A549 (cell line): ENCODE measurements at regions not wholly inside any gene's neighbourhood (a gene's known extent, or its start where the extent isn't known, plus 50 kb on each side); places are given as distances from the start of the nearest gene placed in this dataset.

Experiments used
- ATAC-seq, 2 experiments: fragments of 200-7000 bp in 1 of 2; fragments of >200 bp in 1 of 2; cut with Nextera tagmentation in 1 of 2; cut with Tn5 transposase in 1 of 2; 3 replicates each; pipeline versions ENCODE4 v1.8.0 to v1.9.1; 2018 to 2020; ENCODE audit warnings: mild to moderate bottlenecking in 1 of 2, moderate library complexity in 1 of 2
- CTCF ChIA-PET: fragments of 300-600 bp; sonication (Branson Sonifier 250); formaldehyde crosslinking; extraction: SDS; loops from one replicate; lab custom pipeline; 2021; ENCODE audit warnings: antibody characterized with exemption, inconsistent platforms; lab: Yijun Ruan, JAX
- POLR2A ChIA-PET: fragments of 350-600 bp; formaldehyde crosslinking; extraction: SDS; loops from one replicate; lab custom pipeline; 2021; ENCODE audit warnings: antibody characterized with exemption, inconsistent platforms; lab: Yijun Ruan, JAX
- DNase-seq, 2 experiments: peaks; one replicate each; pipeline versions ENCODE4 v3.0.0 to v3.0.0-alpha.2; 2011 to 2016; ENCODE audit warnings: low read depth in 1 of 2, low spot score in 1 of 2
- FAIRE-seq: peaks from 2 replicates; lab custom pipeline; 2011; peaks lifted over from hg19 to GRCh38; lab: Jason Lieb, UNC
- H3K27ac ChIP-seq, 2 experiments: fragments of >200 bp; sonication (Bioruptor Twin); formaldehyde crosslinking; 3 replicates each; pipeline ENCODE4 v1.5.1; 2016 to 2017
- H3K4me1 ChIP-seq: fragments of >200 bp; sonication (Bioruptor Twin); formaldehyde crosslinking; 3 replicates; pipeline ENCODE4 v1.6.1; 2016
- H3K4me2 ChIP-seq: fragments of >200 bp; sonication (Bioruptor Twin); formaldehyde crosslinking; 3 replicates; pipeline ENCODE4 v1.6.1; 2016
- H3K4me3 ChIP-seq: fragments of >200 bp; sonication (Bioruptor Twin); formaldehyde crosslinking; 3 replicates; pipeline ENCODE4 v1.5.1; 2016
- H3K9me3 ChIP-seq: fragments of >200 bp; sonication (Bioruptor Twin); formaldehyde crosslinking; 3 replicates; pipeline ENCODE4 v1.6.1; 2016
- BHLHE40 ChIP-seq: IDR thresholded peaks from 2 replicates; pipeline ENCODE4 v1.6.1; 2012; ENCODE audit warnings: low read depth, low read length, inconsistent platforms
- CBX2 ChIP-seq: fragments of 200-600 bp; sonication (generic); IDR thresholded peaks from 2 replicates; pipeline ENCODE4 v1.6.1; 2016; ENCODE audit warnings: low read depth, mild to moderate bottlenecking, borderline replicate concordance
- CBX8 ChIP-seq: fragments of 200-600 bp; sonication (generic); IDR thresholded peaks from 2 replicates; pipeline ENCODE4 v1.6.1; 2016
- CHD2 ChIP-seq: fragments of 150-350 bp; IDR thresholded peaks from 2 replicates; pipeline ENCODE4 v1.6.1; 2014; ENCODE audit warnings: low read length; ENCODE audit not compliant: partially characterized antibody
- CHD4 ChIP-seq: fragments of 200-600 bp; sonication (generic); IDR thresholded peaks from 2 replicates; pipeline ENCODE4 v1.6.1; 2016; ENCODE audit warnings: antibody characterized with exemption, mild to moderate bottlenecking, borderline replicate concordance
- EHF ChIP-seq: fragments of 250-450 bp; sonication (Bioruptor Pico); IDR thresholded peaks from 2 replicates; pipeline ENCODE4 v1.5.0; 2020; ENCODE audit warnings: mild to moderate bottlenecking
- EHMT2 ChIP-seq: fragments of 200-600 bp; sonication (generic); IDR thresholded peaks from 2 replicates; pipeline ENCODE4 v1.6.1; 2016; ENCODE audit warnings: antibody characterized with exemption, low read depth, mild to moderate bottlenecking, moderate library complexity
- EP300 ChIP-seq, 2 experiments: fragments of >200 bp; sonication (Bioruptor Twin); formaldehyde crosslinking; IDR thresholded peaks; 2 replicates in 1 of 2; 3 replicates in 1 of 2; pipeline ENCODE4 v1.6.1; 2016 to 2017
- ESRRA ChIP-seq: fragments of 150-350 bp; IDR thresholded peaks from 2 replicates; pipeline ENCODE4 v1.6.1; 2014; ENCODE audit warnings: mild to moderate bottlenecking, low read length, borderline replicate concordance
- FOSB ChIP-seq: fragments of 250-450 bp; sonication (Bioruptor Pico); IDR thresholded peaks from 2 replicates; pipeline ENCODE4 v1.5.0; 2020; ENCODE audit warnings: mild to moderate bottlenecking, moderate library complexity
- FOXS1 ChIP-seq: fragments of 250-450 bp; sonication (Bioruptor Pico); IDR thresholded peaks from 2 replicates; pipeline ENCODE4 v1.5.0; 2020; ENCODE audit warnings: mild to moderate bottlenecking, moderate library complexity
- GATA3 ChIP-seq: IDR thresholded peaks from 2 replicates; pipeline ENCODE4 v1.6.1; 2012; ENCODE audit warnings: borderline replicate concordance
- HES2 ChIP-seq: fragments of >200 bp; sonication (Bioruptor Twin); formaldehyde crosslinking; IDR thresholded peaks from 2 replicates; pipeline ENCODE4 v1.6.1; 2016
- HOXA7 ChIP-seq: fragments of 250-450 bp; sonication (Bioruptor Pico); IDR thresholded peaks from 2 replicates; pipeline ENCODE4 v1.5.0; 2020; ENCODE audit warnings: mild to moderate bottlenecking, moderate library complexity
- HOXB5 ChIP-seq: fragments of 250-450 bp; sonication (Bioruptor Pico); IDR thresholded peaks from 2 replicates; pipeline ENCODE4 v1.5.0; 2020; ENCODE audit warnings: mild to moderate bottlenecking, moderate library complexity
- JUNB ChIP-seq: fragments of >200 bp; sonication (Bioruptor Twin); formaldehyde crosslinking; IDR thresholded peaks from 2 replicates; pipeline ENCODE4 v1.6.1; 2016
- KDM5A ChIP-seq: fragments of 200-600 bp; sonication (generic); IDR thresholded peaks from 2 replicates; pipeline ENCODE4 v1.6.1; 2016; ENCODE audit warnings: antibody characterized with exemption, mild to moderate bottlenecking
- MAFK ChIP-seq: fragments of 450-650 bp; IDR thresholded peaks from 2 replicates; pipeline ENCODE4 v1.6.1; 2014; ENCODE audit not compliant: partially characterized antibody
- MAZ ChIP-seq: fragments of 150-350 bp; IDR thresholded peaks from 2 replicates; pipeline ENCODE4 v1.6.1; 2014; ENCODE audit warnings: antibody characterized with exemption, low read depth, low read length, borderline replicate concordance
- MYC ChIP-seq: IDR thresholded peaks from 2 replicates; pipeline ENCODE4 v1.6.1; 2012; ENCODE audit warnings: mild to moderate bottlenecking, inconsistent platforms, low read length, improper control_type of control experiment, borderline replicate concordance
- NFE2L2 ChIP-seq: fragments of 150-350 bp; conservative IDR thresholded peaks from 2 replicates; pipeline ENCODE4 v1.6.1; 2014; ENCODE audit warnings: low read length
- POLR2AphosphoS2 ChIP-seq: conservative IDR thresholded peaks from 2 replicates; pipeline ENCODE4 v1.6.1; 2012; ENCODE audit warnings: low read length, improper control_type of control experiment, inconsistent platforms
- RAD21 ChIP-seq, 2 experiments: fragments of >200 bp in 1 of 2; sonication (Bioruptor Twin) in 1 of 2; formaldehyde crosslinking in 1 of 2; IDR thresholded peaks in 1 of 2; conservative IDR thresholded peaks in 1 of 2; 2 replicates in 1 of 2; 3 replicates in 1 of 2; pipeline ENCODE4 v1.6.1; 2012 to 2018; ENCODE audit warnings: inconsistent platforms in 1 of 2
- REST ChIP-seq: fragments of 200-600 bp; sonication (generic); IDR thresholded peaks from 2 replicates; pipeline ENCODE4 v1.6.1; 2016; ENCODE audit warnings: antibody characterized with exemption, mild to moderate bottlenecking, moderate library complexity
- RNF2 ChIP-seq: fragments of 200-600 bp; sonication (generic); IDR thresholded peaks from 2 replicates; pipeline ENCODE4 v1.6.1; 2016; ENCODE audit warnings: low read depth, mild to moderate bottlenecking, antibody characterized with exemption, moderate library complexity, borderline replicate concordance
- SREBF2 ChIP-seq: fragments of 450-650 bp; IDR thresholded peaks from 2 replicates; pipeline ENCODE4 v1.6.1; 2014; ENCODE audit warnings: mild to moderate bottlenecking, moderate library complexity
- ZC3H11A ChIP-seq: fragments of 450-650 bp; IDR thresholded peaks from 2 replicates; pipeline ENCODE4 v1.6.1; 2014; ENCODE audit warnings: antibody characterized with exemption, mild to moderate bottlenecking
- WGBS: methylation state at CpG from one replicate; pipeline ENCODE4 v1.1.6; 2017; ENCODE audit errors: missing lambda C conversion rate; 5-methylcytosine and 5-hydroxymethylcytosine counted together
- TF ChIP-seq, protein P1 (sequence below): fragments of 150-350 bp; IDR thresholded peaks from 2 replicates; pipeline ENCODE4 v1.6.1; 2014; ENCODE audit warnings: low read depth, mild to moderate bottlenecking, low read length
- TF ChIP-seq, protein P2 (sequence below): IDR thresholded peaks from 2 replicates; pipeline ENCODE4 v1.6.1; 2012
- TF ChIP-seq, protein P3 (sequence below): fragments of >200 bp; sonication (Bioruptor Twin); formaldehyde crosslinking; IDR thresholded peaks from 3 replicates; pipeline ENCODE4 v1.6.1; 2016
- TF ChIP-seq, protein P4 (sequence below): IDR thresholded peaks from 2 replicates; pipeline ENCODE4 v1.6.1; 2012; ENCODE audit warnings: low read depth, borderline replicate concordance

DNA sequence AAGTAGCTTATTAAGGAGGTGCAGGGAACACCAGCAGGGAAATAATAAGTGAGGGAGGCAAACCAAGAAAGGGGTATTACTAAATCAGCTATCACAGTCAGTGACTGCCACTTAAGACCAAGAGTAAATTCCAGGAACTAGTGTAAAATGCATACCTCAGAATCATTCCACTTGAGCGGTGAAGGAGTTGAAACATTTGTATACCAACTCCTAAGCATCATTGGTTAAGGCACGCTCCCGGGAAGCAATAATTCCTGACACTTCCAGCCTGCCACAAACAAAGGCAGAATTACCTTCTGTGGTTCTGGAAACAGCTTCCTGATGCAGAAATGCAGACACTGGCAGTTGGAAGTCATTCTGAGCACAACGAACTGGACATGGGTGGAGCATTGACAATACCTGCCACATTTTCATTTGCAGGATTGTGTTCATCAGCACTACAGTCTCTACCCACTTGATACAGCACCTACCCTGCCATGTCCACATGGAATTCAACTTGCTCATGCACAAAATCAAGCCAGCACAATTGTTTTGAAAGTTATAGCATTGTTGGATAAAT lies 82.1 kb downstream of the PPP1R2C start (continued):
- TF ChIP-seq REST = no peak
- no peak for TF ChIP-seq MAZ
- TF ChIP-seq, protein P1, sequence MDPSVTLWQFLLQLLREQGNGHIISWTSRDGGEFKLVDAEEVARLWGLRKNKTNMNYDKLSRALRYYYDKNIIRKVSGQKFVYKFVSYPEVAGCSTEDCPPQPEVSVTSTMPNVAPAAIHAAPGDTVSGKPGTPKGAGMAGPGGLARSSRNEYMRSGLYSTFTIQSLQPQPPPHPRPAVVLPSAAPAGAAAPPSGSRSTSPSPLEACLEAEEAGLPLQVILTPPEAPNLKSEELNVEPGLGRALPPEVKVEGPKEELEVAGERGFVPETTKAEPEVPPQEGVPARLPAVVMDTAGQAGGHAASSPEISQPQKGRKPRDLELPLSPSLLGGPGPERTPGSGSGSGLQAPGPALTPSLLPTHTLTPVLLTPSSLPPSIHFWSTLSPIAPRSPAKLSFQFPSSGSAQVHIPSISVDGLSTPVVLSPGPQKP = no peak
- TF ChIP-seq KDM5A = no peak
- TF ChIP-seq MAFK = no peak
- TF ChIP-seq EP300 (IDR thresholded peaks at IDR 0.05) = no peak

DNA sequence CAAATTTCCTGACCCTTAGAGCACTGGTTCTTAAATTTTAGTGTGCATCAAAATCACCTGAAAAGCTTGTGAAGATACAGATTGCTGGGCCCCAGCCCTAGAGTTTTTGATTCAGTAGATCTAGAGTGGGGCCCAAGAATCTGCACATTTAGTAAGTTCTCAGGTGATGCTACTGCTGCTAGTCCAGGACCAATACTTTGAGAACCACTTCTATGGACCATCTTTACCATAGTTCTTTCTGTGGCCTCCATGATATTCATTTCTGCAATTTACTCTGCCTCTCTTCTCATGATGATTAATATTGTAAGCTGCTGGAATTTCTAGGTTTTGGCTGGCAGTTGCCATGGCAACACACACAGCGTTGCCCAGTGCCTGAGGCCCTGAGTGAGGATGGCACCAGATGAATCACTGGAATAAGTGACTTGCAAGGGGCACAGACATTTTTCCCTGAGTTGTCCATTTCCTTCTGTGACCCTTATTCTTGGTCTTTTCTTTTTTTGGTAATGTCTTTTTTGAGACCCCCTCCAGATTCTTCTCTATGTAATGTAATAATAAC lies 83.6 kb downstream of the PPP1R2C start:
- no peak for ATAC-seq
- DNase-seq = peak in 1 of 2 experiments; percentile 1
- H3K4me1 ChIP-seq = no peaks in the 10 kb centered on the region
- no peak overlapping the region for H3K4me2 ChIP-seq
- POLR2A ChIA-PET = interaction anchor here (0.6 kb wide), 1 partner anchor 35 kb away, joined by 3 read pairs; no protein-coding TSS in a partner anchor
- no peak overlapping the region for H3K4me3 ChIP-seq
- CTCF ChIA-PET = no interaction called here
- no peak overlapping the region for H3K27ac ChIP-seq
- TF ChIP-seq NFE2L2 (no peak), RNF2 (no peak), SREBF2 (no peak), POLR2AphosphoS2 (no peak), JUNB (no peak), EHF (CRISPR knock-in tag) (no peak), CBX2 (no peak), CHD4 (no peak), BHLHE40 (no peak), HOXB5 (CRISPR knock-in tag) (no peak), CBX8 (no peak), ESRRA (no peak)
- TF ChIP-seq, protein P2, sequence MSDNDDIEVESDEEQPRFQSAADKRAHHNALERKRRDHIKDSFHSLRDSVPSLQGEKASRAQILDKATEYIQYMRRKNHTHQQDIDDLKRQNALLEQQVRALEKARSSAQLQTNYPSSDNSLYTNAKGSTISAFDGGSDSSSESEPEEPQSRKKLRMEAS = no peak
- TF ChIP-seq, protein P3, sequence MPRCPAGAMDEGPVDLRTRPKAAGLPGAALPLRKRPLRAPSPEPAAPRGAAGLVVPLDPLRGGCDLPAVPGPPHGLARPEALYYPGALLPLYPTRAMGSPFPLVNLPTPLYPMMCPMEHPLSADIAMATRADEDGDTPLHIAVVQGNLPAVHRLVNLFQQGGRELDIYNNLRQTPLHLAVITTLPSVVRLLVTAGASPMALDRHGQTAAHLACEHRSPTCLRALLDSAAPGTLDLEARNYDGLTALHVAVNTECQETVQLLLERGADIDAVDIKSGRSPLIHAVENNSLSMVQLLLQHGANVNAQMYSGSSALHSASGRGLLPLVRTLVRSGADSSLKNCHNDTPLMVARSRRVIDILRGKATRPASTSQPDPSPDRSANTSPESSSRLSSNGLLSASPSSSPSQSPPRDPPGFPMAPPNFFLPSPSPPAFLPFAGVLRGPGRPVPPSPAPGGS = no peak
- FAIRE-seq = no peak
- H3K9me3 ChIP-seq = no peaks in the 10 kb centered on the region
- WGBS = 0% methylated on average over 1 of the region's 1 CpG

GRCh38 chrX:42691196-42691595 lies 86.8 kb downstream of the PPP1R2C start:
- no peak for FAIRE-seq
- ATAC-seq = no peak
- no peak for DNase-seq
- POLR2A ChIA-PET = no interaction called here
- Histone ChIP-seq H3K4me3 (no peak overlapping the region), H3K4me2 (no peak overlapping the region), H3K9me3 (no peaks in the 10 kb centered on the region), H3K4me1 (no peaks in the 10 kb centered on the region), H3K27ac (no peak overlapping the region)
- 0% methylated on average over 1 of the region's 1 CpG for WGBS
- CTCF ChIA-PET = interaction anchor here (0.7 kb wide), 1 partner anchor 9 kb away, joined by 3 read pairs; no protein-coding TSS in a partner anchor
- TF ChIP-seq EHMT2 = no peak
- TF ChIP-seq FOXS1 (CRISPR knock-in tag) = no peak
- TF ChIP-seq FOSB = no peak
- TF ChIP-seq MAFK = no peak
- TF ChIP-seq GATA3 = no peak
- TF ChIP-seq MYC = no peak
- TF ChIP-seq CHD2 = no peak
- TF ChIP-seq HES2 = no peak
- TF ChIP-seq, protein P4, sequence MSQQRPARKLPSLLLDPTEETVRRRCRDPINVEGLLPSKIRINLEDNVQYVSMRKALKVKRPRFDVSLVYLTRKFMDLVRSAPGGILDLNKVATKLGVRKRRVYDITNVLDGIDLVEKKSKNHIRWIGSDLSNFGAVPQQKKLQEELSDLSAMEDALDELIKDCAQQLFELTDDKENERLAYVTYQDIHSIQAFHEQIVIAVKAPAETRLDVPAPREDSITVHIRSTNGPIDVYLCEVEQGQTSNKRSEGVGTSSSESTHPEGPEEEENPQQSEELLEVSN = no peak
- no peak for TF ChIP-seq RAD21 (conservative IDR thresholded peaks at IDR 0.05 in 1 of 2, IDR thresholded peaks at IDR 0.05 in 1 of 2)
- TF ChIP-seq HOXA7 (CRISPR knock-in tag) = no peak
- TF ChIP-seq POLR2AphosphoS2 = no peak
- no peak for TF ChIP-seq ZC3H11A
- TF ChIP-seq EHF (CRISPR knock-in tag) = no peak
- TF ChIP-seq KDM5A = no peak
